ENCODE measurements at regions not wholly inside any gene's neighbourhood (a gene's known extent, or its start where the extent isn't known, plus 50 kb on each side); places are given as distances from the start of the nearest gene placed in this dataset.

DNA sequence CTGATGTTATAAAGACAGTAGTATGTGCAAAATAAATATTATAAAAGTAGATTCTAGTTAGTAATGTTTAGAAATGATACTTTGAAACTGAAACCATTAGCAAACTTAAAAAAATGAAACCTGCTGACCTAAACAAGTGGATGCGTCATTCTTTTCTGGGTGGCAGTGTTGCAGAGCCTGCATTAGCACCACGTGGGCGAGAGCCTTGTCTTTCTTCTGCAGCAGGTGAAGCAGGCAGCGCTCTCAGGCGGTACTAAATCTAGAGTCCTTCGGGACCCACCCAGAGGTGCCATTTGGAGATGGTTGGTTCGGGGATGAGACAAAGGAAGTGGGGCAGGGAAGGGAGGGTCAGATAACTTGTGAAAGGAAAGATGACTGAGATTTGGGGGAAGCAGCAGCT, 759.1 kb upstream of the IGFBP3 start:
- H2BK5ac ChIP-seq (ENCODE audit: low read depth, low read length) = no peak overlapping the region
- CTCF ChIA-PET (ENCODE audit: partially characterized antibody) = no interaction called here

More for the DNA sequence above, 759.1 kb upstream of the IGFBP3 start:
- FAIRE-seq (no peak), DNase-seq (ENCODE audit: low read depth in 1 of 2, low spot score in 2 of 2) (no peak)
- H3K36me3 ChIP-seq (ENCODE audit: control insufficient read depth in 2 of 4, insufficient read depth in 4 of 4, low read length in 3 of 4) = no peaks in the 10 kb centered on the region
- no peak overlapping the region for H3K4me2 ChIP-seq (ENCODE audit: insufficient read depth in 1 of 2, low read depth in 2 of 2, low read length in 2 of 2)
- H3K9ac ChIP-seq (replicated peaks in 1 of 4; ENCODE audit: extremely low read depth in 1 of 4, low read depth in 3 of 4, low read length in 3 of 4) = no peak overlapping the region
- H3K79me2 ChIP-seq (ENCODE audit: control insufficient read depth in 1 of 2, insufficient read depth in 2 of 2, low read length in 2 of 2) = no peaks in the 10 kb centered on the region
- no peaks in the 10 kb centered on the region for H3K23me2 ChIP-seq (ENCODE audit: low read depth, low read length)
- no peaks in the 10 kb centered on the region; a peak in 1 of 7 replicates for H3K4me1 ChIP-seq (replicated peaks in 1 of 4; ENCODE audit: control insufficient read depth in 3 of 4, insufficient read depth in 4 of 4, low read length in 3 of 4)
- no peak overlapping the region for H2AK5ac ChIP-seq (ENCODE audit: low read depth, low read length)
- H4K5ac ChIP-seq (ENCODE audit: insufficient read length, low read depth, low read length) = no peak overlapping the region
- no peak overlapping the region; the same call in 1 of the 2 replicates for H4K8ac ChIP-seq (ENCODE audit: extremely low read depth, insufficient read depth, low read length)
- no peak overlapping the region for H4K91ac ChIP-seq (replicated peaks; ENCODE audit: insufficient read length, low read length)
- H3K79me1 ChIP-seq (ENCODE audit: low read depth, low read length) = no peaks in the 10 kb centered on the region
- H3K18ac ChIP-seq (ENCODE audit: extremely low read depth, low read length) = no peak overlapping the region
- no peak overlapping the region for H2BK15ac ChIP-seq (ENCODE audit: low read length)
- no peak overlapping the region for H2BK12ac ChIP-seq (ENCODE audit: low read depth, low read length)
- H3K27ac ChIP-seq (ENCODE audit: low read depth, low read length) = no peak overlapping the region
- H3K4ac ChIP-seq (replicated peaks; ENCODE audit: insufficient read length, low read depth, low read length) = no peak overlapping the region
- no peaks in the 10 kb centered on the region; a peak in 2 of 4 replicates for H3K9me3 ChIP-seq (ENCODE audit: insufficient read depth in 2 of 2, low read depth in 1 of 2, low read length in 1 of 2)
- no peak overlapping the region for H3K56ac ChIP-seq (replicated peaks; ENCODE audit: insufficient read length, low read depth, low read length)
- no peaks in the 10 kb centered on the region for H4K20me1 ChIP-seq (replicated peaks in 1 of 2; ENCODE audit: control insufficient read depth in 1 of 2, insufficient read depth in 2 of 2, low read length in 2 of 2)
- H3K27me3 ChIP-seq (replicated peaks in 1 of 4; ENCODE audit: control insufficient read depth in 3 of 4, extremely low read depth in 1 of 4, insufficient read depth in 3 of 4, low read length in 3 of 4) = no peaks in the 10 kb centered on the region
- no peak overlapping the region for H2BK20ac ChIP-seq (ENCODE audit: low read length)
- H2BK120ac ChIP-seq (replicated peaks; ENCODE audit: low read depth, low read length) = no peak overlapping the region
- TF ChIP-seq EP300 (IDR thresholded peaks at IDR 0.05; ENCODE audit: borderline replicate concordance in 1 of 2, low read depth in 2 of 2, low read length in 2 of 2) = no peak
- no peak for TF ChIP-seq SUZ12 (IDR thresholded peaks at IDR 0.05; ENCODE audit: low read length)
- TF ChIP-seq MAFK (IDR thresholded peaks at IDR 0.05; ENCODE audit: low read depth, low read length) = no peak
- TF ChIP-seq BRCA1 (IDR thresholded peaks at IDR 0.05; ENCODE audit: low read depth, low read length) = no peak
- TF ChIP-seq POLR2AphosphoS5 (IDR thresholded peaks at IDR 0.05; ENCODE audit: low read depth, low read length) = no peak
- TF ChIP-seq JUND (IDR thresholded peaks at IDR 0.05; ENCODE audit: low read length) = no peak
- TF ChIP-seq HDAC2 (IDR thresholded peaks at IDR 0.05; ENCODE audit: borderline replicate concordance in 1 of 2, low read depth in 2 of 2, low read length in 2 of 2) = no peak
- no peak for TF ChIP-seq RAD21 (IDR thresholded peaks at IDR 0.05 in 1 of 2, conservative IDR thresholded peaks at IDR 0.05 in 1 of 2; ENCODE audit: low read depth in 2 of 2, low read length in 2 of 2)
- TF ChIP-seq CBX8 (IDR thresholded peaks at IDR 0.05; ENCODE audit: borderline replicate concordance, low read depth, low read length) = no peak
- TF ChIP-seq KDM1A (IDR thresholded peaks at IDR 0.05; ENCODE audit: borderline replicate concordance, low read length) = no peak
- 91% methylated on average over 7 of the region's 7 CpGs; no CpG with 5 or more reads in 1 of the 2 experiments for WGBS, 2 experiments (ENCODE audit: extremely low coverage in 1 of 2, insufficient coverage in 1 of 2, insufficient read length in 1 of 2, insufficient replicate concordance in 2 of 2, low coverage in 1 of 2, low lambda C conversion rate in 2 of 2, missing lambda C conversion rate in 1 of 2)
- no peak overlapping the region for H2AFZ ChIP-seq (ENCODE audit: low read length)
- no peak overlapping the region for H3K23ac ChIP-seq (ENCODE audit: insufficient read length)
- no peak overlapping the region for H3K14ac ChIP-seq (ENCODE audit: insufficient read length)
- POLR2A ChIA-PET (ENCODE audit: partially characterized antibody) = no interaction called here
- H3K4me3 ChIP-seq (ENCODE audit: extremely low read depth in 1 of 4, insufficient read depth in 2 of 4, low read depth in 3 of 4, low read length in 4 of 4) = no peak overlapping the region

All from H1 (cell line).